OCI-LY1 (cell line): ENCODE measurements at regions not wholly inside any gene's neighbourhood (a gene's known extent, or its start where the extent isn't known, plus 50 kb on each side); places are given as distances from the start of the nearest gene placed in this dataset.
A peak's percentile ranks its signal among the peaks of the same experiment; 100 is the strongest.

Experiments used
- H2AFZ ChIP-seq: fragments of 200-600 bp; sonication (generic), shearing (Covaris generic); 2 replicates; pipeline ENCODE4 v1.6.0; 2014; ENCODE audit warnings: antibody characterized with exemption, mild to moderate bottlenecking, low read length
- H3F3A ChIP-seq: fragments of 200-600 bp; sonication (generic), shearing (Covaris generic); 2 replicates; pipeline ENCODE4 v1.6.0; 2014; ENCODE audit warnings: mild to moderate bottlenecking, antibody characterized with exemption, low read length, moderate library complexity; ENCODE audit not compliant: insufficient read depth
- H3K27ac ChIP-seq: fragments of 200-600 bp; sonication (generic); 2 replicates; pipeline ENCODE4 v1.5.1; 2014; ENCODE audit warnings: low read length, mixed run types, mild to moderate bottlenecking, low read depth; ENCODE audit not compliant: poor library complexity, severe bottlenecking
- H3K27me3 ChIP-seq: fragments of 200-600 bp; sonication (generic); 2 replicates; pipeline ENCODE4 v1.6.0; 2014; ENCODE audit warnings: antibody characterized with exemption, mild to moderate bottlenecking, low read length, moderate library complexity; ENCODE audit not compliant: insufficient read depth
- H3K36me3 ChIP-seq: fragments of 200-600 bp; sonication (generic); 2 replicates; pipeline ENCODE4 v1.6.1; 2014; ENCODE audit warnings: mild to moderate bottlenecking, antibody characterized with exemption, low read length, moderate library complexity, mixed read lengths; ENCODE audit not compliant: insufficient read depth
- H3K4me1 ChIP-seq: fragments of 200-600 bp; sonication (generic); 2 replicates; pipeline ENCODE4 v1.5.1; 2014; ENCODE audit warnings: mild to moderate bottlenecking, low read length, moderate library complexity; ENCODE audit not compliant: insufficient read depth, severe bottlenecking
- H3K4me2 ChIP-seq: fragments of 200-600 bp; sonication (generic), shearing (Covaris generic); 2 replicates; pipeline ENCODE4 v1.6.1; 2014; ENCODE audit warnings: low read length
- H3K4me3 ChIP-seq: fragments of 200-600 bp; sonication (generic); 2 replicates; pipeline ENCODE4 v1.5.1; 2014; ENCODE audit warnings: low read length, low read depth, mild to moderate bottlenecking, mixed read lengths; ENCODE audit not compliant: poor library complexity, severe bottlenecking
- H3K79me2 ChIP-seq: fragments of 200-600 bp; shearing (Covaris generic); 2 replicates; pipeline ENCODE4 v1.6.1; 2016; ENCODE audit warnings: mixed run types, low read length, mixed read lengths; ENCODE audit not compliant: insufficient read depth
- H3K9ac ChIP-seq: fragments of 200-600 bp; sonication (generic), shearing (Covaris generic); 2 replicates; pipeline ENCODE4 v1.6.1; 2014; ENCODE audit warnings: mild to moderate bottlenecking, low read length, mixed read lengths
- H3K9me2 ChIP-seq: fragments of 200-600 bp; sonication (generic), shearing (Covaris generic); 2 replicates; pipeline ENCODE4 v1.6.1; 2014; ENCODE audit warnings: low read depth, mild to moderate bottlenecking, low read length, mixed read lengths
- H3K9me3 ChIP-seq: fragments of 200-600 bp; shearing (Covaris generic); 2 replicates; pipeline ENCODE4 v1.6.1; 2014; ENCODE audit warnings: low read length, mixed read lengths
- H4K20me1 ChIP-seq: fragments of 200-600 bp; sonication (generic), shearing (Covaris generic); 2 replicates; pipeline ENCODE4 v1.6.0; 2016; ENCODE audit warnings: mild to moderate bottlenecking, low read length; ENCODE audit not compliant: insufficient read depth
- EZH2 ChIP-seq: fragments of 200-600 bp; sonication (generic), shearing (Covaris generic); IDR thresholded peaks from 2 replicates; pipeline ENCODE4 v1.8.0; 2017; ENCODE audit warnings: borderline replicate concordance, mixed run types, mild to moderate bottlenecking, antibody characterized with exemption, low read length, moderate library complexity, mixed read lengths
- TF ChIP-seq, protein P1 (sequence below): fragments of 200-600 bp; sonication (generic), shearing (Covaris generic); IDR thresholded peaks from 2 replicates; pipeline ENCODE4 v1.5.1; 2017; ENCODE audit warnings: mild to moderate bottlenecking, antibody characterized with exemption, low read length, moderate library complexity, mixed read lengths

DNA sequence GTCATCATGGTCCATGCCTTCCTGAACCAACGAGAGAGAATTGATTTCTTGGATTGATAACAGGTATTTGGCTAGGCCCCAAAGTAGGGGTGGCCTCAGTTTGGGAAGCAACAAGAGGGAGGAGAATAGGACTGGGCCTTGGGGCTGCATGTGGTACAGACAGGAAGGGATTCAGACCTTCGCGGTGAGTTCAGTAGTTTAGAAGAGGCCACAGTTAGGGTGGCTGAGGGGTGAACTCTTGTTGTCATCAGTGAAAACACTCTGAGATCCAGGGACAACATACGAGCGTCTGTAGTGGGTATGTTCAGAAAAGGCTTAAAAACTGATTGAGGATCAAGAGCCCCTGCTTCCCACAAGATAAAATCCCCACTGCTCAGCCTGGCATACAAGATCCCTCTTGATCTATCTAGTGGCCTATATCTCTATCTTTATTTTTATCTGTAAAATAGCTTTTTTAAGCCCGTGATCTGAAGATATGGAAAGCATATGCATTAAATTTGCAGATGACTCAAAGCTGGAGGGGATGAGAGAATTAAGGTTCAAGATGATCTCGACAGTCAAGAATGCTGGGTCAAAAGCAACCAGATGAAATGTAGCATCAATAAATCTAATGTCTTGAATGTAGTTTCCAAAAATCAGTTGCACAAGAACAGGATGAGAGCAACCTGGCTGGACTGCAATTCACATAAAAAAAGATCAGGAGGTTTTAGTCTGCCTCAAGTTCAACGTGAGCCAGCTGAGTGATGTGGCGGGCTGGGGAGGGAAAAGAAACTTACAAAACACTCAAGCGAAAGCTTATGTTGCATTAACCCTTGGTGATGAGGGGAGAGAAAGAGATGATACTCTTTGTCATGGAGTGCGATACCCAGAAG is 221.1 kb upstream of the TLE3 start:
- Histone ChIP-seq H3K4me3 (peak overlapping the region; percentile 15), H3K36me3 (no peaks in the 10 kb centered on the region), H2AFZ (no peak overlapping the region), H3K9me3 (no peaks in the 10 kb centered on the region), H3K4me1 (peaks cover 56% of the 10 kb centered on the region), H3F3A (no peaks in the 10 kb centered on the region), H3K79me2 (no peaks in the 10 kb centered on the region), H4K20me1 (no peaks in the 10 kb centered on the region), H3K4me2 (peak overlapping the region; percentile 52), H3K9ac (peak overlapping the region; percentile 38; the same call in 1 of the 2 replicates), H3K27me3 (no peaks in the 10 kb centered on the region), H3K27ac (peak overlapping the region; percentile 90), H3K9me2 (no peaks in the 10 kb centered on the region)
- no peak for TF ChIP-seq EZH2
- TF ChIP-seq, protein P1, sequence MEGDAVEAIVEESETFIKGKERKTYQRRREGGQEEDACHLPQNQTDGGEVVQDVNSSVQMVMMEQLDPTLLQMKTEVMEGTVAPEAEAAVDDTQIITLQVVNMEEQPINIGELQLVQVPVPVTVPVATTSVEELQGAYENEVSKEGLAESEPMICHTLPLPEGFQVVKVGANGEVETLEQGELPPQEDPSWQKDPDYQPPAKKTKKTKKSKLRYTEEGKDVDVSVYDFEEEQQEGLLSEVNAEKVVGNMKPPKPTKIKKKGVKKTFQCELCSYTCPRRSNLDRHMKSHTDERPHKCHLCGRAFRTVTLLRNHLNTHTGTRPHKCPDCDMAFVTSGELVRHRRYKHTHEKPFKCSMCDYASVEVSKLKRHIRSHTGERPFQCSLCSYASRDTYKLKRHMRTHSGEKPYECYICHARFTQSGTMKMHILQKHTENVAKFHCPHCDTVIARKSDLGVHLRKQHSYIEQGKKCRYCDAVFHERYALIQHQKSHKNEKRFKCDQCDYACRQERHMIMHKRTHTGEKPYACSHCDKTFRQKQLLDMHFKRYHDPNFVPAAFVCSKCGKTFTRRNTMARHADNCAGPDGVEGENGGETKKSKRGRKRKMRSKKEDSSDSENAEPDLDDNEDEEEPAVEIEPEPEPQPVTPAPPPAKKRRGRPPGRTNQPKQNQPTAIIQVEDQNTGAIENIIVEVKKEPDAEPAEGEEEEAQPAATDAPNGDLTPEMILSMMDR = no peak

GRCh38 chr15:70316059-70316600 is 218.4 kb upstream of the TLE3 start:
- no peaks in the 10 kb centered on the region for H3K36me3 ChIP-seq
- H3K4me1 ChIP-seq = peaks cover 47% of the 10 kb centered on the region
- no peaks in the 10 kb centered on the region for H3F3A ChIP-seq
- no peak overlapping the region for H3K9ac ChIP-seq
- no peak overlapping the region for H3K27ac ChIP-seq
- no peak overlapping the region for H3K4me2 ChIP-seq
- H3K4me3 ChIP-seq = no peak overlapping the region
- H3K27me3 ChIP-seq = no peaks in the 10 kb centered on the region
- H3K9me3 ChIP-seq = no peaks in the 10 kb centered on the region
- no peaks in the 10 kb centered on the region for H4K20me1 ChIP-seq
- H3K9me2 ChIP-seq = no peaks in the 10 kb centered on the region
- H3K79me2 ChIP-seq = no peaks in the 10 kb centered on the region
- no peak overlapping the region for H2AFZ ChIP-seq
- TF ChIP-seq, protein P1 = no peak
- TF ChIP-seq EZH2 = no peak

DNA sequence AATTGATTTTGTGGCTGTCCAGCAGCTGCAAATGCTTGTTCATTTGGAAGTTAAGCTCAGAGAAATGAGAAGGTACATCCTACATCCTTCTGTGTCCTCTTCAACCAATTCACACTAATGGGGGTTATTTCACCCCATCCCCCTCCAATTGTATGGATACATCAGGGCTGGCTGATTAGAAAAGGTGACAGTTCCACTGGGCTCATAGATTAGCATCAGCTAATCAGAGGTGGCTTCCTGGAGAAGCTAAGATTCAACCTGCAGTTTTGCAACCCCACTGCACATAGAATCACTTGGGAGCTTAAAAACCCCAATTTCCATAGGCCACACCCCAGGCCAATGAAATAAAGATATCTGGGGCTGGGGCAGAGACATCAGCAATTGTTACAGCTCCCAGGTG is 217.7 kb upstream of the TLE3 start:
- Histone ChIP-seq H3K79me2 (no peaks in the 10 kb centered on the region), H3K4me2 (no peak overlapping the region), H3K27ac (no peak overlapping the region), H2AFZ (no peak overlapping the region), H3K4me1 (peaks cover 40% of the 10 kb centered on the region), H3K9me2 (no peaks in the 10 kb centered on the region), H3K27me3 (no peaks in the 10 kb centered on the region), H3K36me3 (no peaks in the 10 kb centered on the region), H3F3A (no peaks in the 10 kb centered on the region), H3K9ac (no peak overlapping the region), H4K20me1 (no peaks in the 10 kb centered on the region), H3K9me3 (no peaks in the 10 kb centered on the region), H3K4me3 (no peak overlapping the region)
- TF ChIP-seq, protein P1 = no peak
- TF ChIP-seq EZH2 = no peak
